Body of pancreas (tissue), 4 donors: ENCODE measurements at regions not wholly inside any gene's neighbourhood (a gene's known extent, or its start where the extent isn't known, plus 50 kb on each side); places are given as distances from the start of the nearest gene placed in this dataset.

ENCODE experiments used
- ATAC-seq: fragments of 150-250 bp; one replicate; pipeline ENCODE4 v1.9.1; 2016
- DNase-seq, 4 donors: peaks; one replicate each; pipeline ENCODE4 v3.0.0-alpha.2; 2019
- H3K27ac ChIP-seq, 4 donors: fragments of 200-600 bp; sonication (generic); 1 replicate in 3 of 4; 2 replicates in 1 of 4; pipeline versions ENCODE4 v1.5.1 to v1.6.1; 2016 to 2019; ENCODE audit warnings: mild to moderate bottlenecking in 1 of 4, mixed read lengths in 1 of 4, moderate library complexity in 1 of 4
- H3K27me3 ChIP-seq, 2 donors: fragments of 200-600 bp; sonication (generic); one replicate each; pipeline ENCODE4 v1.6.0; 2016; ENCODE audit warnings: mild to moderate bottlenecking in 1 of 2
- H3K36me3 ChIP-seq, 2 donors: fragments of 200-600 bp; sonication (generic); replicated peaks in 1 of 2; 2 replicates each; pipeline ENCODE4 v1.5.1; 2016; ENCODE audit warnings: low read depth in 2 of 2; ENCODE audit not compliant: insufficient read depth in 1 of 2
- H3K4me1 ChIP-seq: fragments of 200-600 bp; sonication (generic); one replicate; pipeline ENCODE4 v1.6.0; 2016
- H3K4me3 ChIP-seq, 2 donors: fragments of 200-600 bp; sonication (generic); 1 replicate in 1 of 2; 2 replicates in 1 of 2; pipeline ENCODE4 v1.5.1; 2016 to 2019
- H3K9me3 ChIP-seq, 3 donors: fragments of 200-600 bp; sonication (generic); 1 replicate in 2 of 3; 2 replicates in 1 of 3; pipeline ENCODE4 v1.5.1; 2016
- CTCF ChIP-seq, 7 experiments: fragments of 450-650 bp in 4 of 7; fragments of 200-600 bp in 3 of 7; sonication (generic) in 3 of 7; IDR thresholded peaks; one replicate each; pipeline ENCODE4 v1.5.1; 2016 to 2019; ENCODE audit warnings: antibody characterized with exemption in 7 of 7
- POLR2A ChIP-seq, 3 donors: fragments of 450-650 bp; IDR thresholded peaks; one replicate each; pipeline ENCODE4 v1.6.1; 2016; ENCODE audit warnings: antibody characterized with exemption in 3 of 3, mild to moderate bottlenecking in 2 of 3
- WGBS, 2 donors: methylation state at CpG; one replicate each; pipeline ENCODE4 v1.1.5; 2017; 5-methylcytosine and 5-hydroxymethylcytosine counted together
- intact Hi-C: fragments of 100-400 bp; cut with DNase I; formaldehyde crosslinking; loops from one replicate; pipeline ENCODE4 v1.15.1; 2023

GRCh38 chr6:68546620-68547019 lies 88.5 kb upstream of the ADGRB3 start:
- Histone ChIP-seq H3K9me3 (no peaks in the 10 kb centered on the region), H3K27me3 (no peaks in the 10 kb centered on the region), H3K27ac (no peak overlapping the region), H3K36me3 (no peaks in the 10 kb centered on the region), H3K4me1 (no peaks in the 10 kb centered on the region), H3K4me3 (no peak overlapping the region)
- ATAC-seq (no peak), DNase-seq (no peak)
- WGBS, 2 donors, result 29 to 41% methylated on average over 1 of the region's 1 CpG
- intact Hi-C loops, result no loop called here
- TF ChIP-seq CTCF (IDR thresholded peaks at IDR 0.05) (no peak), POLR2A (IDR thresholded peaks at IDR 0.05) (no peak)

GRCh38 chr6:68544450-68544849 lies 90.6 kb upstream of the ADGRB3 start:
- intact Hi-C loops, result no loop called here
- no peaks in the 10 kb centered on the region for H3K36me3 ChIP-seq
- DNase-seq (no peak), ATAC-seq (no peak)
- no peak overlapping the region for H3K4me3 ChIP-seq
- no peak for TF ChIP-seq POLR2A (IDR thresholded peaks at IDR 0.05)
- TF ChIP-seq CTCF (IDR thresholded peaks at IDR 0.05), result no peak
- no peaks in the 10 kb centered on the region for H3K9me3 ChIP-seq
- 31 to 55% methylated on average over 3 of the region's 3 CpGs for WGBS, 2 donors
- no peaks in the 10 kb centered on the region for H3K4me1 ChIP-seq
- no peaks in the 10 kb centered on the region for H3K27me3 ChIP-seq
- no peak overlapping the region for H3K27ac ChIP-seq

GRCh38 chr6:68533339-68533795 lies 101.7 kb upstream of the ADGRB3 start:
- no peaks in the 10 kb centered on the region for H3K4me1 ChIP-seq
- ATAC-seq (no peak), DNase-seq (no peak)
- 83 to 90% methylated on average over 2 to 15 of the region's 21 CpGs for WGBS, 2 donors
- no peak overlapping the region for H3K27ac ChIP-seq
- H3K27me3 ChIP-seq, result no peaks in the 10 kb centered on the region
- no peak for TF ChIP-seq CTCF (IDR thresholded peaks at IDR 0.05)
- no peak for TF ChIP-seq POLR2A (IDR thresholded peaks at IDR 0.05)
- intact Hi-C loops, result no loop called here
- H3K4me3 ChIP-seq, result no peak overlapping the region
- H3K9me3 ChIP-seq, result no peaks in the 10 kb centered on the region
- no peaks in the 10 kb centered on the region for H3K36me3 ChIP-seq

GRCh38 chr6:68527691-68528090 lies 107.4 kb upstream of the ADGRB3 start:
- no peaks in the 10 kb centered on the region for H3K36me3 ChIP-seq
- no peaks in the 10 kb centered on the region for H3K9me3 ChIP-seq
- ATAC-seq (no peak), DNase-seq (no peak)
- no peak overlapping the region for H3K27ac ChIP-seq
- TF ChIP-seq CTCF (IDR thresholded peaks at IDR 0.05), result no peak
- no peak for TF ChIP-seq POLR2A (IDR thresholded peaks at IDR 0.05)
- intact Hi-C loops, result no loop called here
- H3K27me3 ChIP-seq, result no peaks in the 10 kb centered on the region
- H3K4me1 ChIP-seq, result no peaks in the 10 kb centered on the region
- no peak overlapping the region for H3K4me3 ChIP-seq
- WGBS, 2 donors, result 58 to 67% methylated on average over 4 of the region's 4 CpGs

GRCh38 chr6:68506911-68507310 lies 128.2 kb upstream of the ADGRB3 start:
- H3K36me3 ChIP-seq, result no peaks in the 10 kb centered on the region
- DNase-seq (no peak), ATAC-seq (no peak)
- no peak for TF ChIP-seq POLR2A (IDR thresholded peaks at IDR 0.05)
- intact Hi-C loops, result no loop called here
- H3K27me3 ChIP-seq, result no peaks in the 10 kb centered on the region
- no peak overlapping the region for H3K27ac ChIP-seq
- no peaks in the 10 kb centered on the region for H3K4me1 ChIP-seq
- H3K4me3 ChIP-seq, result no peak overlapping the region
- 63 to 70% methylated on average over 6 of the region's 6 CpGs for WGBS, 2 donors
- peaks cover 0 to 8% (median 0%) of the 10 kb centered on the region in 3 donors for H3K9me3 ChIP-seq
